Retinal pigment epithelial cell (primary cell): ENCODE measurements at regions not wholly inside any gene's neighbourhood (a gene's known extent, or its start where the extent isn't known, plus 50 kb on each side); places are given as distances from the start of the nearest gene placed in this dataset.

Experiments used
- DNase-seq: peaks from one replicate; pipeline ENCODE4 v3.0.0-alpha.2; 2010; ENCODE audit warnings: low read depth
- H3K4me3 ChIP-seq: 2 replicates; pipeline ENCODE4 v1.5.1; 2011; ENCODE audit warnings: mild to moderate bottlenecking, low read length, control low read depth, moderate library complexity
- TF ChIP-seq, protein P1 (sequence below): conservative IDR thresholded peaks from 2 replicates; pipeline ENCODE4 v1.5.1; 2011; ENCODE audit warnings: low read depth, low read length, control low read depth, inconsistent platforms

DNA sequence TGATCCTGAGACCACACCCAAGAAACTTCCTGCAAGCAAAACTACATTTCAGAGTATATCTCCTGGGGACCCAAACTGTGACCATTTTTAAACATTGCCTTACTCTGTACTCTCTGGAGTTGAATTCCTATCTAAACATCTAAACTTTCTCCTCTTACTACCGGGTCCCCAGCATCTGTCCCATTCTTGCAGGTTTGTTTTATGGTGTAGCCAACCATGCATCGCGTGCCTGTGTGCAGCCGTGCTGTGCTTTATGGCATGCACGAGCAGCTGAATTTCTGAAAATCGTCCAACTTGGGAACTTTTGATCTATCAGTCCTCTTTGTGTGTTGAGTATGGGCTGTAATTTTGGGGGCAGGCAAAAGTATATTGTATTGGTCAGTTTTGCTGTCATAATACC lies 423.8 kb upstream of the DPP6 start:
- DNase-seq, result no peak
- TF ChIP-seq, protein P1, sequence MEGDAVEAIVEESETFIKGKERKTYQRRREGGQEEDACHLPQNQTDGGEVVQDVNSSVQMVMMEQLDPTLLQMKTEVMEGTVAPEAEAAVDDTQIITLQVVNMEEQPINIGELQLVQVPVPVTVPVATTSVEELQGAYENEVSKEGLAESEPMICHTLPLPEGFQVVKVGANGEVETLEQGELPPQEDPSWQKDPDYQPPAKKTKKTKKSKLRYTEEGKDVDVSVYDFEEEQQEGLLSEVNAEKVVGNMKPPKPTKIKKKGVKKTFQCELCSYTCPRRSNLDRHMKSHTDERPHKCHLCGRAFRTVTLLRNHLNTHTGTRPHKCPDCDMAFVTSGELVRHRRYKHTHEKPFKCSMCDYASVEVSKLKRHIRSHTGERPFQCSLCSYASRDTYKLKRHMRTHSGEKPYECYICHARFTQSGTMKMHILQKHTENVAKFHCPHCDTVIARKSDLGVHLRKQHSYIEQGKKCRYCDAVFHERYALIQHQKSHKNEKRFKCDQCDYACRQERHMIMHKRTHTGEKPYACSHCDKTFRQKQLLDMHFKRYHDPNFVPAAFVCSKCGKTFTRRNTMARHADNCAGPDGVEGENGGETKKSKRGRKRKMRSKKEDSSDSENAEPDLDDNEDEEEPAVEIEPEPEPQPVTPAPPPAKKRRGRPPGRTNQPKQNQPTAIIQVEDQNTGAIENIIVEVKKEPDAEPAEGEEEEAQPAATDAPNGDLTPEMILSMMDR, result no peak
- no peak overlapping the region for H3K4me3 ChIP-seq

DNA sequence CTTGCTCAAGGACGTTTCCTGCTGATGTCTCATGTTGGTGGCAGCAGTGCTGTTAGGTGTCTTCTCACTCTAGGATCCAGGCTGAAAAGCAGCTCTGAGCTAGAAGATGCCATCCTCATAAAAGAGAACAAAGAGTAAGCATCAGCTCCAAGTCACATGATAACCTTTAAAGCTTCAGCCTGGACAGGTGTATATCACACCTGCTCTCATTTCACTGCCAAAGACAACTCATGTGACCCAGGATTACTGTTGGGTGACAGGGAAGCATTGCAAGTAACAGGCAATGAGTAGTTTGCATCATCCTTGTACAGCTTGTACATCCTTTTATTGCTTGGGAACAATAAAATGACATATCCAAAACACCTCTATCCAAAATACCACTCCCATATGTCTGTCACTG lies 423.4 kb upstream of the DPP6 start:
- TF ChIP-seq, protein P1, result no peak
- H3K4me3 ChIP-seq, result no peak overlapping the region
- DNase-seq, result no peak

DNA sequence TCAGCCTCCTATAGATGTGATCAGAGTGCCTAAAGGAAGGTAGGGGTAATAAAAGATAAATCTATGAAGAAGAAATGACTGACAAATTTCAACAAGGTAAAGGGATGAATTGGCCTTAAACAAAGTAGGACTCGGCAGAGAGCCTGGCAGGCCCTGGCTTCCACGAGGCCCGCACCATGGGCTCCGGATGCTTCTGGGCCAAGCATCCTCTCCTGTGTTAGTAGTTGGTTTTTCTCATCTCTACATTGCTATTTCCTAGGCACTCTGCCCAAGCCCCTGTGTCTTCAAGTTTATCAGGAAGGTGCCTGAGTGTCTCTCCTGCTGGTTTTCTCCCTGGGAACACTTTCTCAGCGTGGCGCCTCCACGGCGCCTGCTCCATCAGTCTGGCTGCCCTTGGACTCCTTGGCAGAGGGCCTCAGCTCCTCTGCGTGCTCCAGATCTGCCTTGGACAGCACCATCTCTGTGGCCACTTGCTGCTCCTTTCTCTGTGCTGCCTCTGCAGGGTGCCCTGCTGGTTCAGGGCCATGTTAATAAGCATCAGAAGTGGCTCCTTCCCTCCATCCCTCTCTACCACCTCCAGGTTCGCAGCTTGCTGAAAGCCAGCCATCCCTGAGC lies 413.3 kb upstream of the DPP6 start:
- no peak for DNase-seq
- TF ChIP-seq, protein P1, result no peak
- H3K4me3 ChIP-seq, result no peak overlapping the region

DNA sequence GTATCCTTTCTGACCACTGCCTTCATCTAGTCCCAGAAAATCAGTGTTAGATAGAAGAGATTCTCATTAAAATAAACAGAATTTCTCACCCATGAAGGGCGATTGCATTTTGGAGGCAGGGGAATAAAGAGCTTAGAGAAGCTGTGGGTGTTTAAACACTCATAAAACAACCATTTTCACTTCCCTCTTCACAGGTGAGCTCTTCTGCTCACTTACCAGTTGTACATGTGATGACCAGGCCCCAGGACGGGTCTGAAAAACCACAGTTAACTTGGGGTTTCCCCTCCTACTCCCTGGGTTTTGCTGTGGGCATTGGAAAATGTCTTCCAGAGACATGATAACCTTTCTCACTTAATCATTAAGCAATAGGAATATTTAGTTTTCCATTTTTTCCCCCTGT lies 411.6 kb upstream of the DPP6 start:
- DNase-seq, result no peak
- TF ChIP-seq, protein P1, result no peak
- no peak overlapping the region for H3K4me3 ChIP-seq

DNA sequence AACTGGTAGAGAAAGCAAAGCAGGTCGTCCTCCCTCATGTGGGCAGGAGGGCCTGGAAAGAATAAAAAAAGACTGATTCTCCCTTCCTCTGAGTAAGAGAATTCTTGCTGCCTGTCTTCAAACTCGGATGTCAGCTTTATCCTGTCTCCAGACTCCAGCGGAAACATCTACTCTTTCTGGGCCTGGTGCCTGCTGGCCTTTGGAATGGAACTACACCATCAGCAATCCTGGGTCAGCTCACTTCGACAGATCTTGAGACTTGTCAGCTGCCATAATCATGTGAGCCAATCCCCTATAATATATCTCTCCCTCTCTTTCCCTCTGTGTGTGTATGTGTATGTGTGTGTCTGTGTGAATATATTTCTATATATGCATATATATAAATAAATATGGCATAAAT lies 411.0 kb upstream of the DPP6 start:
- TF ChIP-seq, protein P1, result no peak
- DNase-seq, result no peak
- H3K4me3 ChIP-seq, result no peak overlapping the region

DNA sequence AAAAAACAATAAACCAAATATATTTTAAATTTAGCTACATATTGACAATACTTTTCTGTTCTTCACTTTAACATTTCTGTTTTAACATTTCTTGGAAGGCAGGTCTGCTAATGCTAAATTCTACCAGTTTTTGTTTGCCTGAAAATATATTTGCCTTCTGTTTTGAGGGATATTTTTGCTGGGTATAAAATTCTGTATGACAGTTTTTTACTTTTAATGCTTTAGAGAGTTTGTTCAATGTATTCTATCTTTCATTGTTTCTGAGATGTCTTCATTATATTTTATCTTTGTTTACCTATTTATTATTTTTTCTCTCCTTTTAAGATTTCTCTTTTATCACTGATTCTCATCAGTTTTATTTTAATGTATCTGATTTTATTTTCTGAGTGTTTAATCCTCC lies 409.2 kb upstream of the DPP6 start:
- DNase-seq, result no peak
- TF ChIP-seq, protein P1, result no peak
- no peak overlapping the region for H3K4me3 ChIP-seq

GRCh38 chr7:153657182-153657800 lies 394.9 kb upstream of the DPP6 start:
- no peak for DNase-seq
- TF ChIP-seq, protein P1, result no peak
- no peak overlapping the region for H3K4me3 ChIP-seq
